NCI-H524 (cell line): ENCODE measurements at regions not wholly inside any gene's neighbourhood (a gene's known extent, or its start where the extent isn't known, plus 50 kb on each side); places are given as distances from the start of the nearest gene placed in this dataset.

Experiments used
- DNase-seq, 2 experiments: peaks; one replicate each; lab custom pipeline; 2025; lab: John Stamatoyannopoulos, UW

- no peak for DNase-seq
Observed at GRCh38 chr6:142500250-142500786, 198.5 kb downstream of the ADGRG6 start.

- DNase-seq, result no peak
Observed at GRCh38 chr6:142501795-142502194, 200.0 kb downstream of the ADGRG6 start.

- DNase-seq, result no peak
Observed at GRCh38 chr6:142507065-142507464, 205.3 kb downstream of the ADGRG6 start.

- no peak for DNase-seq
Observed at GRCh38 chr6:142510211-142510610, 208.4 kb downstream of the ADGRG6 start.

GRCh38 chr6:142518126-142518525 lies 216.3 kb downstream of the ADGRG6 start:
- peak; percentile 96 to 99 for DNase-seq

GRCh38 chr6:142518761-142519160 lies 217.0 kb downstream of the ADGRG6 start:
- DNase-seq, result peak in 1 of 2 experiments; percentile 63

- no peak for DNase-seq
Observed at GRCh38 chr6:142521791-142522190, 220.0 kb downstream of the ADGRG6 start.

GRCh38 chr6:142523515-142524375 lies 221.9 kb downstream of the ADGRG6 start:
- no peak for DNase-seq

- DNase-seq, result no peak
Observed at GRCh38 chr6:142530566-142530965, 228.8 kb downstream of the ADGRG6 start.

GRCh38 chr6:142531727-142532126 lies 229.9 kb downstream of the ADGRG6 start:
- no peak for DNase-seq

GRCh38 chr6:142534076-142534475 lies 232.3 kb downstream of the ADGRG6 start:
- DNase-seq, result no peak

GRCh38 chr6:142534484-142534883 lies 232.7 kb downstream of the ADGRG6 start:
- DNase-seq, result no peak

- peak; percentile 43 to 54 for DNase-seq
Observed at GRCh38 chr6:142537612-142538478, 236.0 kb downstream of the ADGRG6 start.

GRCh38 chr6:142542704-142543233 lies 241.0 kb downstream of the ADGRG6 start:
- no peak for DNase-seq

- no peak for DNase-seq
Observed at GRCh38 chr6:142543606-142544005, 241.8 kb downstream of the ADGRG6 start.

- no peak for DNase-seq
Observed at GRCh38 chr6:142544199-142544838, 242.5 kb downstream of the ADGRG6 start.

- DNase-seq, result no peak
Observed at GRCh38 chr6:142545147-142545546, 243.3 kb downstream of the ADGRG6 start.

- DNase-seq, result no peak
Observed at GRCh38 chr6:142548566-142548965, 246.8 kb downstream of the ADGRG6 start.

GRCh38 chr6:142550310-142551063 lies 248.7 kb downstream of the ADGRG6 start:
- DNase-seq, result peak in 1 of 2 experiments; percentile 30

- peak; percentile 88 to 95 for DNase-seq
Observed at GRCh38 chr6:142551274-142551811, 249.5 kb downstream of the ADGRG6 start.

GRCh38 chr6:142558786-142559185 lies 257.0 kb downstream of the ADGRG6 start:
- no peak for DNase-seq
